PC-3 (cell line): ENCODE measurements at regions not wholly inside any gene's neighbourhood (a gene's known extent, or its start where the extent isn't known, plus 50 kb on each side); places are given as distances from the start of the nearest gene placed in this dataset.

ENCODE experiments used
- EZH2 ChIP-seq: fragments of 300-600 bp; sonication (generic); IDR thresholded peaks from one replicate; pipeline ENCODE4 v1.6.1; 2017; ENCODE audit warnings: antibody characterized with exemption, mild to moderate bottlenecking, low read length; ENCODE audit not compliant: unreplicated experiment
- TF ChIP-seq, protein P1 (sequence below): fragments of 300-600 bp; sonication (generic); conservative IDR thresholded peaks from 2 replicates; pipeline ENCODE4 v1.5.1; 2017; ENCODE audit warnings: antibody characterized with exemption, low read depth, mild to moderate bottlenecking, low read length

DNA sequence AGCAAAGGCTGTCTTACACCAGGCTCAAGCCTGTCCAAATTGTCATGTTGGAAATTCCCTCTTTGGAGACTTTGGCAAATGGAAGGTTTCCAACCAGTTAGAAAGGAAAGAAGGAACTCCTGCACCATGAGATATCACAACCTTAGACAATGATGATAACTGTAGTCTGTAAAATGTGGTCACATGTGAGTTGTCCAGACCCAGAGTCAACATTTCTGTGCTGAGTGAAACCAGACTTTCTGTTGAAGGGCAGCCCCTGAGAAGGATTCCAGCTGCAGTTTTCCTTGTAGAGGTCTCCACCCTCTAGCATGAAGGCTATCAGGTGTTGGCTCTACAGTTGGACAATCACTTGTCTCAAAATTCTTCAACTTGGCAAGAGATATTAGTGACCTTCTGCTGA, 82.4 kb downstream of the SOX3 start:
- TF ChIP-seq, protein P1, sequence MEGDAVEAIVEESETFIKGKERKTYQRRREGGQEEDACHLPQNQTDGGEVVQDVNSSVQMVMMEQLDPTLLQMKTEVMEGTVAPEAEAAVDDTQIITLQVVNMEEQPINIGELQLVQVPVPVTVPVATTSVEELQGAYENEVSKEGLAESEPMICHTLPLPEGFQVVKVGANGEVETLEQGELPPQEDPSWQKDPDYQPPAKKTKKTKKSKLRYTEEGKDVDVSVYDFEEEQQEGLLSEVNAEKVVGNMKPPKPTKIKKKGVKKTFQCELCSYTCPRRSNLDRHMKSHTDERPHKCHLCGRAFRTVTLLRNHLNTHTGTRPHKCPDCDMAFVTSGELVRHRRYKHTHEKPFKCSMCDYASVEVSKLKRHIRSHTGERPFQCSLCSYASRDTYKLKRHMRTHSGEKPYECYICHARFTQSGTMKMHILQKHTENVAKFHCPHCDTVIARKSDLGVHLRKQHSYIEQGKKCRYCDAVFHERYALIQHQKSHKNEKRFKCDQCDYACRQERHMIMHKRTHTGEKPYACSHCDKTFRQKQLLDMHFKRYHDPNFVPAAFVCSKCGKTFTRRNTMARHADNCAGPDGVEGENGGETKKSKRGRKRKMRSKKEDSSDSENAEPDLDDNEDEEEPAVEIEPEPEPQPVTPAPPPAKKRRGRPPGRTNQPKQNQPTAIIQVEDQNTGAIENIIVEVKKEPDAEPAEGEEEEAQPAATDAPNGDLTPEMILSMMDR: no peak
- TF ChIP-seq EZH2: no peak
